ENCODE measurements at regions not wholly inside any gene's neighbourhood (a gene's known extent, or its start where the extent isn't known, plus 50 kb on each side); places are given as distances from the start of the nearest gene placed in this dataset.

- no peak for TF ChIP-seq EZH2 (IDR thresholded peaks at IDR 0.05; ENCODE audit: low read depth)
- TF ChIP-seq, protein P1, sequence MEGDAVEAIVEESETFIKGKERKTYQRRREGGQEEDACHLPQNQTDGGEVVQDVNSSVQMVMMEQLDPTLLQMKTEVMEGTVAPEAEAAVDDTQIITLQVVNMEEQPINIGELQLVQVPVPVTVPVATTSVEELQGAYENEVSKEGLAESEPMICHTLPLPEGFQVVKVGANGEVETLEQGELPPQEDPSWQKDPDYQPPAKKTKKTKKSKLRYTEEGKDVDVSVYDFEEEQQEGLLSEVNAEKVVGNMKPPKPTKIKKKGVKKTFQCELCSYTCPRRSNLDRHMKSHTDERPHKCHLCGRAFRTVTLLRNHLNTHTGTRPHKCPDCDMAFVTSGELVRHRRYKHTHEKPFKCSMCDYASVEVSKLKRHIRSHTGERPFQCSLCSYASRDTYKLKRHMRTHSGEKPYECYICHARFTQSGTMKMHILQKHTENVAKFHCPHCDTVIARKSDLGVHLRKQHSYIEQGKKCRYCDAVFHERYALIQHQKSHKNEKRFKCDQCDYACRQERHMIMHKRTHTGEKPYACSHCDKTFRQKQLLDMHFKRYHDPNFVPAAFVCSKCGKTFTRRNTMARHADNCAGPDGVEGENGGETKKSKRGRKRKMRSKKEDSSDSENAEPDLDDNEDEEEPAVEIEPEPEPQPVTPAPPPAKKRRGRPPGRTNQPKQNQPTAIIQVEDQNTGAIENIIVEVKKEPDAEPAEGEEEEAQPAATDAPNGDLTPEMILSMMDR (conservative IDR thresholded peaks at IDR 0.05): no peak
- no peak overlapping the region; the same call in 1 of the 2 replicates for H2AFZ ChIP-seq
- no peaks in the 10 kb centered on the region for H3F3A ChIP-seq (ENCODE audit: insufficient read depth, low read depth)
- H3K9me2 ChIP-seq (ENCODE audit: insufficient read depth): no peaks in the 10 kb centered on the region
- H3K4me3 ChIP-seq: no peak overlapping the region
- H4K20me1 ChIP-seq (ENCODE audit: insufficient read depth): no peaks in the 10 kb centered on the region
- no peaks in the 10 kb centered on the region for H3K27me3 ChIP-seq (ENCODE audit: insufficient read depth, low read depth)
- intact Hi-C loops (cut with micrococcal nuclease; ENCODE audit: unreplicated experiment): no loop called here
- no peaks in the 10 kb centered on the region for H3K79me2 ChIP-seq (ENCODE audit: low read depth)
- no peak for DNase-seq
- H3K4me2 ChIP-seq: no peak overlapping the region
- no peaks in the 10 kb centered on the region for H3K4me1 ChIP-seq (replicated peaks; ENCODE audit: insufficient read depth)
- ChIA-PET POLR2A (ENCODE audit: unreplicated experiment) (no interaction called here), CTCF (no interaction called here)
- no peaks in the 10 kb centered on the region for H3K36me3 ChIP-seq (ENCODE audit: low read depth)
- no peaks in the 10 kb centered on the region for H3K9me3 ChIP-seq (ENCODE audit: insufficient read depth, low read depth)
- H3K27ac ChIP-seq: no peak overlapping the region
- no TSS peak for BruUV-seq (replicated peaks)
Observed at GRCh38 chr9:119083673-119084072, 285.6 kb downstream of the BRINP1 start.

- ChIA-PET CTCF (no interaction called here), POLR2A (ENCODE audit: unreplicated experiment) (no interaction called here)
- Histone ChIP-seq H3K27ac (no peak overlapping the region), H4K20me1 (ENCODE audit: insufficient read depth) (no peaks in the 10 kb centered on the region), H2AFZ (no peak overlapping the region), H3K4me3 (no peak overlapping the region), H3F3A (ENCODE audit: insufficient read depth, low read depth) (no peaks in the 10 kb centered on the region), H3K9me3 (ENCODE audit: insufficient read depth, low read depth) (no peaks in the 10 kb centered on the region), H3K36me3 (ENCODE audit: low read depth) (no peaks in the 10 kb centered on the region), H3K4me2 (no peak overlapping the region), H3K27me3 (ENCODE audit: insufficient read depth, low read depth) (no peaks in the 10 kb centered on the region), H3K79me2 (ENCODE audit: low read depth) (no peaks in the 10 kb centered on the region), H3K4me1 (replicated peaks; ENCODE audit: insufficient read depth) (no peaks in the 10 kb centered on the region), H3K9me2 (ENCODE audit: insufficient read depth) (no peaks in the 10 kb centered on the region)
- TF ChIP-seq, protein P1 (conservative IDR thresholded peaks at IDR 0.05): no peak
- no peak for TF ChIP-seq EZH2 (IDR thresholded peaks at IDR 0.05; ENCODE audit: low read depth)
- no TSS peak for BruUV-seq (replicated peaks)
- DNase-seq: no peak
- intact Hi-C loops (cut with micrococcal nuclease; ENCODE audit: unreplicated experiment): no loop called here
Observed at GRCh38 chr9:119086590-119086989, 282.6 kb downstream of the BRINP1 start.

- H3K36me3 ChIP-seq (ENCODE audit: low read depth): no peaks in the 10 kb centered on the region
- no peak for DNase-seq
- no peaks in the 10 kb centered on the region for H4K20me1 ChIP-seq (ENCODE audit: insufficient read depth)
- BruUV-seq (replicated peaks): no TSS peak
- CTCF ChIA-PET: no interaction called here
- H3K4me2 ChIP-seq: no peak overlapping the region
- H3K9me3 ChIP-seq (ENCODE audit: insufficient read depth, low read depth): no peaks in the 10 kb centered on the region
- H2AFZ ChIP-seq: no peak overlapping the region
- H3F3A ChIP-seq (ENCODE audit: insufficient read depth, low read depth): no peaks in the 10 kb centered on the region
- no peak overlapping the region for H3K4me3 ChIP-seq
- H3K27ac ChIP-seq: no peak overlapping the region
- intact Hi-C loops (cut with micrococcal nuclease; ENCODE audit: unreplicated experiment): no loop called here
- TF ChIP-seq, protein P1 (conservative IDR thresholded peaks at IDR 0.05): no peak
- TF ChIP-seq EZH2 (IDR thresholded peaks at IDR 0.05; ENCODE audit: low read depth): no peak
- no peaks in the 10 kb centered on the region for H3K79me2 ChIP-seq (ENCODE audit: low read depth)
- H3K9me2 ChIP-seq (ENCODE audit: insufficient read depth): no peaks in the 10 kb centered on the region
- no peaks in the 10 kb centered on the region for H3K4me1 ChIP-seq (replicated peaks; ENCODE audit: insufficient read depth)
- H3K27me3 ChIP-seq (ENCODE audit: insufficient read depth, low read depth): no peaks in the 10 kb centered on the region
- POLR2A ChIA-PET (ENCODE audit: unreplicated experiment): no interaction called here
Observed at GRCh38 chr9:119088002-119088547, 281.2 kb downstream of the BRINP1 start.
